ENCODE measurements at regions not wholly inside any gene's neighbourhood (a gene's known extent, or its start where the extent isn't known, plus 50 kb on each side); places are given as distances from the start of the nearest gene placed in this dataset.

GRCh38 chr20:24754691-24755090 is 194.4 kb upstream of the CST7 start:
- intact Hi-C loops (cut with DNase I; ENCODE audit: low total_unique reads) = no loop called here
- no peak for TF ChIP-seq POLR2A (IDR thresholded peaks at IDR 0.05)
- TF ChIP-seq CTCF (IDR thresholded peaks at IDR 0.05 in 4 of 5, conservative IDR thresholded peaks at IDR 0.05 in 1 of 5) = no peak
- no peaks in the 10 kb centered on the region for H3K9me3 ChIP-seq
- no peak for DNase-seq
- H3K4me1 ChIP-seq = no peaks in the 10 kb centered on the region
- H3K27me3 ChIP-seq = no peaks in the 10 kb centered on the region
- H3K36me3 ChIP-seq = no peaks in the 10 kb centered on the region
- H3K4me3 ChIP-seq = no peak overlapping the region
- in situ Hi-C loops (cut with MboI; ENCODE audit: low sequenced_read_pairs in 4 of 4) = no loop called here
- H3K27ac ChIP-seq = no peak overlapping the region
- ATAC-seq = no peak

GRCh38 chr20:24755411-24755922 is 193.6 kb upstream of the CST7 start:
- H3K4me3 ChIP-seq = no peak overlapping the region
- ATAC-seq (no peak), DNase-seq (no peak)
- no peaks in the 10 kb centered on the region for H3K36me3 ChIP-seq
- intact Hi-C loops (cut with DNase I; ENCODE audit: low total_unique reads) = no loop called here
- TF ChIP-seq CTCF (IDR thresholded peaks at IDR 0.05 in 4 of 5, conservative IDR thresholded peaks at IDR 0.05 in 1 of 5) (no peak), POLR2A (IDR thresholded peaks at IDR 0.05) (no peak)
- in situ Hi-C loops (cut with MboI; ENCODE audit: low sequenced_read_pairs in 4 of 4) = no loop called here
- H3K9me3 ChIP-seq = peaks cover 0 to 4% (median 0%) of the 10 kb centered on the region in 3 donors
- H3K27me3 ChIP-seq = no peaks in the 10 kb centered on the region
- H3K27ac ChIP-seq = no peak overlapping the region
- no peaks in the 10 kb centered on the region for H3K4me1 ChIP-seq

GRCh38 chr20:24756292-24757025 is 192.6 kb upstream of the CST7 start:
- no peaks in the 10 kb centered on the region for H3K27me3 ChIP-seq
- intact Hi-C loops (cut with DNase I; ENCODE audit: low total_unique reads) (no loop called here), in situ Hi-C loops (cut with MboI; ENCODE audit: low sequenced_read_pairs in 4 of 4) (no loop called here)
- H3K36me3 ChIP-seq = no peaks in the 10 kb centered on the region
- peaks cover 0 to 10% (median 0%) of the 10 kb centered on the region in 3 donors for H3K9me3 ChIP-seq
- DNase-seq = no peak
- TF ChIP-seq CTCF (IDR thresholded peaks at IDR 0.05 in 4 of 5, conservative IDR thresholded peaks at IDR 0.05 in 1 of 5) (no peak), POLR2A (IDR thresholded peaks at IDR 0.05) (no peak)
- H3K4me3 ChIP-seq = no peak overlapping the region
- ATAC-seq = no peak
- no peak overlapping the region for H3K27ac ChIP-seq
- H3K4me1 ChIP-seq = no peaks in the 10 kb centered on the region

GRCh38 chr20:24761220-24762065 is 187.6 kb upstream of the CST7 start:
- ATAC-seq (no peak), DNase-seq (no peak)
- Histone ChIP-seq H3K36me3 (no peaks in the 10 kb centered on the region), H3K27me3 (no peaks in the 10 kb centered on the region), H3K27ac (no peak overlapping the region), H3K9me3 (peaks cover 0 to 10% (median 0%) of the 10 kb centered on the region in 3 donors), H3K4me1 (no peaks in the 10 kb centered on the region), H3K4me3 (no peak overlapping the region)
- intact Hi-C loops (cut with DNase I; ENCODE audit: low total_unique reads) (no loop called here), in situ Hi-C loops (cut with MboI; ENCODE audit: low sequenced_read_pairs in 4 of 4) (no loop called here)
- TF ChIP-seq POLR2A (IDR thresholded peaks at IDR 0.05) = no peak
- TF ChIP-seq CTCF (IDR thresholded peaks at IDR 0.05 in 4 of 5, conservative IDR thresholded peaks at IDR 0.05 in 1 of 5) = no peak
